ENCODE measurements at regions not wholly inside any gene's neighbourhood (a gene's known extent, or its start where the extent isn't known, plus 50 kb on each side); places are given as distances from the start of the nearest gene placed in this dataset.
A peak's percentile ranks its signal among the peaks of the same experiment; 100 is the strongest.
"Not testable (repeated sequence)": the region's sequence is repeated elsewhere in the genome, so short reads cannot be mapped to it uniquely, and the experiment has no call there.

DNA sequence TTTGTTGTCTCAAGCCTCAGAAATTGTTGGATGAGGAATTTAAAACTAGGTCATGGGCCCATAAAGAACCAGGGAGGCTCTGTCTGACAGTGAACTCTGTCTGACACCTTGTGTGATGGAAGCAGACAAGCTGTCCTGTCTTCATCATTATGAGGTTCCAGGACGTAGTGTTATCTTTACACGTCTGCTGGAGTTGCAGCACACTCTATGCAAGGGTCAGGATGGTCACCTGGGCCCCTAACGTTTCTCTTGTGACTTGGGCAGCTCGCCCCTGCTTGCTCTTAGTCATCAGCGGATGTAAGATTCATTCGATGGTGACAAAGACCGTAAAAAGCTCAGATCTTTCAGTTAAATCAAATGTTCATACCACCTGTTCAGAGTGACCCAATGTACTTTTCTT, 92.0 kb upstream of the ADGRG2 start:
- Histone ChIP-seq H3K4me3 (replicated peaks; ENCODE audit: insufficient read depth, low read length) (no peak overlapping the region), H3K27me3 (ENCODE audit: insufficient read depth, poor library complexity, severe bottlenecking) (peaks cover 5% of the 10 kb centered on the region), H3K27ac (replicated peaks) (no peak overlapping the region)
- TF ChIP-seq, protein P1, sequence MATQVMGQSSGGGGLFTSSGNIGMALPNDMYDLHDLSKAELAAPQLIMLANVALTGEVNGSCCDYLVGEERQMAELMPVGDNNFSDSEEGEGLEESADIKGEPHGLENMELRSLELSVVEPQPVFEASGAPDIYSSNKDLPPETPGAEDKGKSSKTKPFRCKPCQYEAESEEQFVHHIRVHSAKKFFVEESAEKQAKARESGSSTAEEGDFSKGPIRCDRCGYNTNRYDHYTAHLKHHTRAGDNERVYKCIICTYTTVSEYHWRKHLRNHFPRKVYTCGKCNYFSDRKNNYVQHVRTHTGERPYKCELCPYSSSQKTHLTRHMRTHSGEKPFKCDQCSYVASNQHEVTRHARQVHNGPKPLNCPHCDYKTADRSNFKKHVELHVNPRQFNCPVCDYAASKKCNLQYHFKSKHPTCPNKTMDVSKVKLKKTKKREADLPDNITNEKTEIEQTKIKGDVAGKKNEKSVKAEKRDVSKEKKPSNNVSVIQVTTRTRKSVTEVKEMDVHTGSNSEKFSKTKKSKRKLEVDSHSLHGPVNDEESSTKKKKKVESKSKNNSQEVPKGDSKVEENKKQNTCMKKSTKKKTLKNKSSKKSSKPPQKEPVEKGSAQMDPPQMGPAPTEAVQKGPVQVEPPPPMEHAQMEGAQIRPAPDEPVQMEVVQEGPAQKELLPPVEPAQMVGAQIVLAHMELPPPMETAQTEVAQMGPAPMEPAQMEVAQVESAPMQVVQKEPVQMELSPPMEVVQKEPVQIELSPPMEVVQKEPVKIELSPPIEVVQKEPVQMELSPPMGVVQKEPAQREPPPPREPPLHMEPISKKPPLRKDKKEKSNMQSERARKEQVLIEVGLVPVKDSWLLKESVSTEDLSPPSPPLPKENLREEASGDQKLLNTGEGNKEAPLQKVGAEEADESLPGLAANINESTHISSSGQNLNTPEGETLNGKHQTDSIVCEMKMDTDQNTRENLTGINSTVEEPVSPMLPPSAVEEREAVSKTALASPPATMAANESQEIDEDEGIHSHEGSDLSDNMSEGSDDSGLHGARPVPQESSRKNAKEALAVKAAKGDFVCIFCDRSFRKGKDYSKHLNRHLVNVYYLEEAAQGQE (IDR thresholded peaks at IDR 0.05; ENCODE audit: insufficient replicate concordance, low read depth), result no peak
- TF ChIP-seq, protein P2, sequence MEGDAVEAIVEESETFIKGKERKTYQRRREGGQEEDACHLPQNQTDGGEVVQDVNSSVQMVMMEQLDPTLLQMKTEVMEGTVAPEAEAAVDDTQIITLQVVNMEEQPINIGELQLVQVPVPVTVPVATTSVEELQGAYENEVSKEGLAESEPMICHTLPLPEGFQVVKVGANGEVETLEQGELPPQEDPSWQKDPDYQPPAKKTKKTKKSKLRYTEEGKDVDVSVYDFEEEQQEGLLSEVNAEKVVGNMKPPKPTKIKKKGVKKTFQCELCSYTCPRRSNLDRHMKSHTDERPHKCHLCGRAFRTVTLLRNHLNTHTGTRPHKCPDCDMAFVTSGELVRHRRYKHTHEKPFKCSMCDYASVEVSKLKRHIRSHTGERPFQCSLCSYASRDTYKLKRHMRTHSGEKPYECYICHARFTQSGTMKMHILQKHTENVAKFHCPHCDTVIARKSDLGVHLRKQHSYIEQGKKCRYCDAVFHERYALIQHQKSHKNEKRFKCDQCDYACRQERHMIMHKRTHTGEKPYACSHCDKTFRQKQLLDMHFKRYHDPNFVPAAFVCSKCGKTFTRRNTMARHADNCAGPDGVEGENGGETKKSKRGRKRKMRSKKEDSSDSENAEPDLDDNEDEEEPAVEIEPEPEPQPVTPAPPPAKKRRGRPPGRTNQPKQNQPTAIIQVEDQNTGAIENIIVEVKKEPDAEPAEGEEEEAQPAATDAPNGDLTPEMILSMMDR (IDR thresholded peaks at IDR 0.05; ENCODE audit: insufficient read depth, low read length), result no peak
- TF ChIP-seq SPI1 (IDR thresholded peaks at IDR 0.05; ENCODE audit: borderline replicate concordance, low read depth) (no peak), GABPA (IDR thresholded peaks at IDR 0.05; ENCODE audit: low read depth) (no peak), POLR2AphosphoS5 (IDR thresholded peaks at IDR 0.05; ENCODE audit: low read depth) (no peak)
- DNase-seq (ENCODE audit: low read depth in 1 of 2, low spot score in 1 of 2), result no peak

DNA sequence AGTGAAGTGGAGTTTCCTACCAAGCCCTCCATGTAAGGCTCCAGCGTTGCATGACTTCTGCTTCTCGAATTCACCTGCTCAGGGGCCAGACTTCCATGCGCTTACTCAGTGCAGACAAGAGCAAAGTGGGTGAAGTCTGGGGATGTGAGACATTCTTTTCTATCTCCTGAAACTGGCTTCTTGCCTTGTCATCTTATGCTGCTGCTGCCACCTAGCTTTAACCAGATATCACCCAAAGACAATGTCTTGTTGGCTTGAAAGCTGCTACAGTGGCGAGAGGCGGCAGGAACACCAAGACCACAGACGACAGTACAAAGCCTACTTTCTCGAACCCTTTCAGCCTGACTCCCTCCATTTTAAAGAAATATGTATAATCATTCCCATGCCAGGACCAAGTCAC, 103.6 kb upstream of the ADGRG2 start:
- peak in 1 of 2 experiments; percentile 2 for DNase-seq (ENCODE audit: low read depth in 1 of 2, low spot score in 1 of 2)
- H3K27ac ChIP-seq (replicated peaks), result no peak overlapping the region
- no peak overlapping the region for H3K4me3 ChIP-seq (replicated peaks; ENCODE audit: insufficient read depth, low read length)
- no peak for TF ChIP-seq GABPA (IDR thresholded peaks at IDR 0.05; ENCODE audit: low read depth)
- TF ChIP-seq, protein P1 (IDR thresholded peaks at IDR 0.05; ENCODE audit: insufficient replicate concordance, low read depth), result no peak
- H3K27me3 ChIP-seq (ENCODE audit: insufficient read depth, poor library complexity, severe bottlenecking), result no peaks in the 10 kb centered on the region

DNA sequence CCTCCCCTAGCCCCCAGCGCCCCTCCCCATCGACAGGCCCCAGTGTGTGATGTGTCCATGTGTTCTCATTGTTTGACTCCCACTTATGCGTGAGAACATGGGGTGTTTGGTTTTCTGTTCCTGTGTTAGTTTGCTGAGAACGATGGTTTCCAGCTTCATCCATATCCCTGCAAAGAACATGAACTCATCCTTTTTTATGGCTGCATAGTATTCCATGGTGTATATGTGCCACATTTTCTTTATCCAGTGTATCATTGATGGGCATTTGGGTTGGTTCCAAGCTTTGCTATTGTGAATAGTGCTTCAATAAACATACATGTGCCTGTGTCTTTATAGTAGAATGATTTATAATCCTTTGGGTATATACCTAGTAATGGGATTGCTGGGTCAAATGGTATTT, 107.6 kb upstream of the ADGRG2 start:
- H3K4me3 ChIP-seq (replicated peaks; ENCODE audit: insufficient read depth, low read length); H3K27ac ChIP-seq (replicated peaks); DNase-seq (ENCODE audit: low read depth in 1 of 2, low spot score in 1 of 2); H3K27me3 ChIP-seq (ENCODE audit: insufficient read depth, poor library complexity, severe bottlenecking): not testable (repeated sequence)

DNA sequence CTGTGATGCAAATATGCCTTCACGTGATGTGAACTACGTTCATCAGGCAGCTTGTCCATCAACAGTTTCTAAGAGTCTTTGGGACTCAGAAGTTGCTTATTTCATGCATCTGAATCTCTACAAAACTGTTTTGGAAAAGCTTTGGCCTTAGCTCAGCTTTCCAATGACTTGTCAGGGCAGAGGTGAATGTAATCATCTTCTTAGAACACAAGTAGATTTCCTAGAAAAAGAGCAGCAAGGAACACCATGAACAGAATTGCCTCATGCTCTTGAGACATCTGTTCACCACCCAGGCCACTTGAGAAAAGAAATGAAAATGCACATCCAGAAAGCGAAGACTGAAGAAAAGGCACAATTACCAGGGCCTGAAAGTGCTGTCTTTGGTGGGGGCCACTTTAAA, 105.8 kb upstream of the PDHA1 start:
- DNase-seq (ENCODE audit: low read depth in 1 of 2, low spot score in 1 of 2), result no peak
- H3K4me3 ChIP-seq (replicated peaks; ENCODE audit: insufficient read depth, low read length), result no peak overlapping the region
- TF ChIP-seq SPI1 (IDR thresholded peaks at IDR 0.05; ENCODE audit: borderline replicate concordance, low read depth), result no peak
- TF ChIP-seq, protein P2 (IDR thresholded peaks at IDR 0.05; ENCODE audit: insufficient read depth, low read length), result no peak
- no peak for TF ChIP-seq POLR2AphosphoS5 (IDR thresholded peaks at IDR 0.05; ENCODE audit: low read depth)
- TF ChIP-seq, protein P1 (IDR thresholded peaks at IDR 0.05; ENCODE audit: insufficient replicate concordance, low read depth), result no peak
- no peak for TF ChIP-seq GABPA (IDR thresholded peaks at IDR 0.05; ENCODE audit: low read depth)

More for the DNA sequence above, 105.8 kb upstream of the PDHA1 start:
- no peaks in the 10 kb centered on the region for H3K27me3 ChIP-seq (ENCODE audit: insufficient read depth, poor library complexity, severe bottlenecking)
- H3K27ac ChIP-seq (replicated peaks), result no peak overlapping the region
